ENCODE measurements at regions not wholly inside any gene's neighbourhood (a gene's known extent, or its start where the extent isn't known, plus 50 kb on each side); places are given as distances from the start of the nearest gene placed in this dataset.
"Not testable (repeated sequence)": the region's sequence is repeated elsewhere in the genome, so short reads cannot be mapped to it uniquely, and the experiment has no call there.

GRCh38 chr2:184091456-184091855 lies 506.9 kb upstream of the ZNF804A start:
- DNase-seq (ENCODE audit: low read depth), result no peak

DNA sequence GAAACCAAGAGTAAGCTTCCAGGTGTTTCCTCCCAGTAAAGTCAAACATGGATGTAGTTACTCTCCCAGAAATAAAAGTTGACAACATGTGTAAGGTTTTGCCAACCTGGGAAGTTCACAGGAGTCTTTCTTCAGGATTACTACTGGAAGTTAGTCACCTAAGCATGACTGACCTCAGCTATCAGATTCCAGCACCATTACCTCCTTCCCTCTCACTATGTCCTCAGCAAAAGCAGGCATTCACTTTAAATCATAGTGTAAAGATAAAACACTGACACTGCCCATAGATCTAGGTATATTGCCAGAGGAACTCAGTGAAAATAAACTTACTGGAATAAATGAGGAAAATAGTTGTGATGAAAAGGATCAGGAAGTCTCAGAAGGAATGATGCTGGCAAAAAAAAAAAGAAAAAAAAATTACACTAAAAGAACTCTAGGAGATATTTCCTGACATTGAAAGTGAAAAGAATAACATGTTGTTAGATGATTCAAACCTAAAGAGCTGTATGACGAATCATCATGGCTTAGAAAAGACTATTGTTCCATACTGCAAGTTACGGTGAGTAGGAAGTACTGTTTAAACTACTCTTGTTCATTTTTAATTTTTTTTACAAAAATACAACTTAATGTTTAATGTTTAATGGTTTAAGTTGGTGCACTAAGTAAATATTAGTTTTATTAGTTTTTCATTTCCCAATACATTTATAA lies 484.5 kb upstream of the ZNF804A start:
- no peak for DNase-seq (ENCODE audit: low read depth)

- no peak for DNase-seq (ENCODE audit: low read depth)
Measured at GRCh38 chr2:184114439-184114838, 483.9 kb upstream of the ZNF804A start.

- no peak for DNase-seq (ENCODE audit: low read depth)
Measured at GRCh38 chr2:184119989-184120800, 478.1 kb upstream of the ZNF804A start.

GRCh38 chr2:184125867-184126266 lies 472.5 kb upstream of the ZNF804A start:
- no peak for DNase-seq (ENCODE audit: low read depth)

DNA sequence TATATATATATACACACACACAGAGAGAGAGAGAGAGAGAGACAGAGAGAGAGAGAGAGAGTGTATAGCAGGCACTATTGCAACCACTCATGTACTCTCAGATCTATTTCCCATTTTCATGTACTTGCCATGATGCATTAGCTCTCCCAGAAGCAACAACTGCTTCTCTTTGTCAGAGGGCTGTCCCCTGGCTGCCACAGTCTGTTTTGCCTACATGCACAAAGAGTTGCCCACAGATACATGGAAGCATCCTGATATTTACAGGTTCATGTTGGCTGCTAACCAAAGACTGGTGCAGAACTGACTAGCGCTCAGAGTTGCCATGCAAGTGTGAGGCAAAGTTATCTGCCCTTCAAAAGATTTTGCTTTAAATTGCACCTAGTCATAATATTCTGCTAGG lies 469.3 kb upstream of the ZNF804A start:
- no peak for DNase-seq (ENCODE audit: low read depth)

DNA sequence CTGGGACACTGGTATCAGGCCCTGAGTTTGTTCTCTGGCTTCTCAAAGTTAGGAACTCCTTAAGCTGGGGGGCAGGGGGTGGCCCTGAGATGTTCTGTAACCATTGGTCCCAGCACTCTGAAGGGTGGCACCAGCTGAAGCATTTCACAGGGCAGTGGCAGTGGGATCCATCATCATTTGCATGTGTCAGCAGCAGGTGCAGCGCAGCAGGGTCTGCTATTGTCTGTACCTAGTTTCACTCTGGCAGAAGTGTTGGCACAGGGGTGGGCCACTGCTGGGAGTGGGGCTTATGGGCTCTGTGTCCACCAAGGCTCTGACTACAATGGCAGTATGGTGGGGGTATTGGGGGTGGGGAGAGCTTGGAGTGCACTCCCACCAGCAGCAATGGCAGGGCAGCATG lies 460.4 kb upstream of the ZNF804A start:
- no peak for DNase-seq (ENCODE audit: low read depth)

DNA sequence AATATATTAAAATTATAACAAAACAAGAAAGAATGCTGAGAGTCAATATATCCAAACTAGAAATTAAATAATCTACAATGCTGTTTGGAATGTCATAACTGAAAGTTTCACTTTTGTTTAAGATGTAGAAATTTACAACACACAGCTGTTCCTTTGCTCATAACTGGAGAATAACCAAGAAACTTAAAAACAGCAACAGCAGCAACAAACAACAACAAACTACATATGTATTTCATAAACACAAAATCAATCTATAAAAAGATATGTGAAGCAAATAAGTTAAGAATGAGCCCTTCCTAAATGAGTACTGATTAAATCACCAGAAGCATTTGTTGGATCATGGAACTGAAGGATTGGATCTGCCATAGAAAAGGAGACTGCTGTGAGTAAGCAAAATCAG lies 456.5 kb upstream of the ZNF804A start:
- DNase-seq (ENCODE audit: low read depth), result no peak

- no peak for DNase-seq (ENCODE audit: low read depth)
Measured at GRCh38 chr2:184154438-184154837, 443.9 kb upstream of the ZNF804A start.

- DNase-seq (ENCODE audit: low read depth), result no peak
Measured at GRCh38 chr2:184155791-184156190, 442.5 kb upstream of the ZNF804A start.

- DNase-seq (ENCODE audit: low read depth), result no peak
Measured at GRCh38 chr2:184157141-184157540, 441.2 kb upstream of the ZNF804A start.

- no peak for DNase-seq (ENCODE audit: low read depth)
Measured at GRCh38 chr2:184162426-184162825, 435.9 kb upstream of the ZNF804A start.

GRCh38 chr2:184168823-184169222 lies 429.5 kb upstream of the ZNF804A start:
- not testable (repeated sequence) for DNase-seq (ENCODE audit: low read depth)

GRCh38 chr2:184169366-184169765 lies 429.0 kb upstream of the ZNF804A start:
- no peak for DNase-seq (ENCODE audit: low read depth)

GRCh38 chr2:184174493-184175104 lies 423.7 kb upstream of the ZNF804A start:
- DNase-seq (ENCODE audit: low read depth), result no peak

DNA sequence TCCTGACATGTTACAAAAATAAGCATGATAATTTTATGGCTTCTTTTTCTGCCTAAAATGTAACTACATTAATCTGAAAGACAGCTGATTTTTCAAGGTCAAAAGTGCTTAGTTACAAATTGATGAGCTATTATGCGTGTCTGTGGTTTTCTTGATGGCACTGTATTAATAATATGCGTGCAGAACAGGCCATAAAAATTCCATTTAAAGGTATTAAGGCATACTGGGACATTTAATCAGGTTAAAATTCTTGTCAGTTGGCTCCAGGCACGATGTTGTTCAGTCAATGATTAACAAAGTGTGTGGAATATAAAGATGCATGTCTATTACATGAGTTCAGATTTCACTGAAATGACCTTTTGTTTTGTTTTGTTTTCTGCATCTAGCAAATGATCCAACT lies 420.1 kb upstream of the ZNF804A start:
- no peak for DNase-seq (ENCODE audit: low read depth)

DNA sequence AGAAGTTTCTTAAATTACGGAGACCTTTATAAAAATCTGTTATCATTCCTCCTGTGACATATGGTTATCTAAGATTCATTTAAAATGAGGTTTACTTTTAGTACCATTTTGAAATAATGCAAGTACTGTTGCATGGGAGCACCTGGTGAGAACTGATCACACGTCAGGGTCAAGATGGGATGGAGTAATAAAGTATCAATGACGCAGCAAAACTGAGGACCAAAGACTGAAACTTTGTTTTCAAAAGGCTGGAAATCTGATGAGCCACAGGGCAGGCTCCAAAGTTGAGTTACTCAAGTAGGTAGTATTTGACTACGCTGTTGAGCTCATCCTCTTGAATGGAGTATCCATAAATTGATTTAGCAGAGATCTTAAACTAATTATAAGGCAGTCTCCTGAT lies 411.9 kb upstream of the ZNF804A start:
- DNase-seq (ENCODE audit: low read depth), result no peak

DNA sequence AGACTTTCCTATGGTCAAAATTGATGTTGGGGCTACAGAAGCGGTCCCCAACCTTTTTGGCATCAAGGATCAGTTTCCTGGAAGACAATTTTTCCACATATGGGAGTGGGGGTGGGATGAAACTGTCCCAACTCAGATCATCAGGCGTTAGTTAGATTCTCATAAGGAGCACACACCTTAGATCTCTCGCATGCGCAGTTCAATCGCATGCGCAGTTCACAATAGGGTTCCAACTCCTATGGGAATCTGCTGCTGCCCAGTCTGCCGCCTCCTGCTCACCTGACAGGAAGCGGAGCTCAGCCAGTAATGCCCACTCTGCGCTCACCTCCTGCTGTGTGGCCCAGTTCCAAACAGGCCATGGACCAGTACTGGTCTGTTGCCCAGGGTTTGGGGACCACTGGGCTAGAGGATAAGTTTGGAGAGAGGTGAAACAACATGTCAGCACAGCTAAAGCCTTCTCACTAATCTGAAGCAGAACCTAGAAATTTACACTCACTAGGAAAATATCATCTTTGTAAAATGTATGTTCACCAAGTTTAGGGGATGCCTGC lies 410.8 kb upstream of the ZNF804A start:
- DNase-seq (ENCODE audit: low read depth), result no peak

DNA sequence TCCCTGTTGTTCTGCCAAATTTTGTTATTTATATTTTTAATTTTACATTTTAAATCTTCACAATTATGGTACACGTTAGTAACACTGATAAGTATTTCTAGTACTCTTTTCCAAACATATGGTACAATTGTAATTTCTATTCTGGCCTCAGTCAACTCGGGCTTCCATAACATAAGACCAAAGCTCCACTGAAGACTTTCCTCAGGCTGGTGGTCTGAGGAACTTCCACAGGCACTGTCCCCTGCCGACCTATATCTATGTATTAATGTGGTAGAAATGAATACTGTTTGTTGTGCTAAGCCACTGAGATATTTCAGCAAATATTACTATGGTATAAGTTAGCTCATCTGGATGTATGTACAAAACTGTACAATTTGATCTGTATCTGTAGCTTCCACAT lies 407.6 kb upstream of the ZNF804A start:
- no peak for DNase-seq (ENCODE audit: low read depth)

GRCh38 chr2:184192649-184193048 lies 405.7 kb upstream of the ZNF804A start:
- no peak for DNase-seq (ENCODE audit: low read depth)

DNA sequence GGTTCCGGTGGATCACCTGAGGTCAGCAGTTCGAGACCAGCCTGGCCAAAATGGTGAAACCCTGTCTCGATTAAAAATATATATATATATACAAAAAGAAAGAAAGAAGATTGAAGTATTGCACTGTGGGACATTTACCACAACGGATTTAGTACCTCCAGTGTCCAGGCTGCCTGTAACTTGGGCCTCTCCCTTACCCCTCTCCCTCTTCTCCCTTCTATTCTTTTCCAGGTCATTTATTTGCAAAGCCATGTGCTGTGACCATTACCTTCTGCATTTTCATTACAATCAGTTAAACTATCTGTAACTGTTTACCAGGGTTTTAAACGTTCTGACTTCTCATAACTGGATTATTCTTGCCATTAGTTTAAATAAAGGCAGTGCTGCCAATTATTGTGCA lies 400.9 kb upstream of the ZNF804A start:
- DNase-seq (ENCODE audit: low read depth), result no peak

GRCh38 chr2:184198791-184199190 lies 399.5 kb upstream of the ZNF804A start:
- DNase-seq (ENCODE audit: low read depth), result not testable (repeated sequence)

- DNase-seq (ENCODE audit: low read depth), result no peak
Measured at GRCh38 chr2:184199274-184199673, 399.1 kb upstream of the ZNF804A start.

Measured in Daoy (cell line).